GM18505 (cell line): ENCODE measurements at regions not wholly inside any gene's neighbourhood (a gene's known extent, or its start where the extent isn't known, plus 50 kb on each side); places are given as distances from the start of the nearest gene placed in this dataset.

Experiments
- ATAC-seq: cut with Tn5 transposase; IDR thresholded peaks from one replicate; pipeline ENCODE4 v1.9.1; 2021; ENCODE audit not compliant: unreplicated experiment
- POLR2A ChIP-seq: IDR thresholded peaks from 4 replicates; pipeline ENCODE4 v1.6.1; 2011; ENCODE audit warnings: borderline replicate concordance; ENCODE audit not compliant: insufficient read depth, insufficient read length; ENCODE audit errors: extremely low read depth

- ATAC-seq = no peak
- TF ChIP-seq POLR2A = no peak
These were observed 151.5 kb upstream of the RNPC3 start for GRCh38 chr1:103373991-103374390.

DNA sequence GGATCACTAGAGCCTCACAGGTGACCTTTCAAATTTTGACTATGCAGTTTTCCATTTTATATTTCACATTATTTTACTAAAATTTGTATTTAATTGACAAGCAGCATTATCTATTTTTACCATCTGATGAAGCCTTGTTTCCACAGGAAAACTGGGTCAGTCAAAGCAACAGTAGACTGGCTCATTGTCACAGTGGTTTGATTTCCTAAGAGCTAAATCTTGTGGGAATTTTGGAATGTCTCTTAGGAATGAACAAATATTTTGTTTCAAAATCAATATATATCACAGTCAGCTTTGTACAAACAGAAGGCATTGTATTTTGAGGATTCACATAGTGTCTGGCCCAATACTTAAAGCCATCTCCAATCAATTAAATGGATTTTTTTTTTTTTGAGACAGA, 152.6 kb upstream of the RNPC3 start:
- no peak for TF ChIP-seq POLR2A
- no peak for ATAC-seq

DNA sequence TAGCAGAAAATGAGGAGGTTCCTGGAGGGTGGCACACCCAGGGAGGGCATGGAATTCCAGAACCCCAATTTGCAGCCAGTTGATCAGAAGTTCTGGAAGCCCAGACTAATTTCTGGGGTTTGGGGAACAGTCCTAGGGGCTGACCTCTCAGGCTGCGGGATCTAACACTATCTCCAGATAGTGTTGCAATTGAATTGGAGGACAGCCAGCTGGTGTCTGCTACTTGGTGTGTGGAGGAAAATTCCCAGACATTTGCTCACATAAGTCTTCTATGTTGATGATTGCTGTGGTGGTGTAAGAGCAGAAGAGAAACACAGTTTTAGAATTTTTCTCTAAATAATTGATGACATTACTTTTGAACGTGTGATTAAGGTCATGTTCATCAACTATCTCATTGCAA, 154.3 kb upstream of the RNPC3 start:
- no peak for ATAC-seq
- no peak for TF ChIP-seq POLR2A

DNA sequence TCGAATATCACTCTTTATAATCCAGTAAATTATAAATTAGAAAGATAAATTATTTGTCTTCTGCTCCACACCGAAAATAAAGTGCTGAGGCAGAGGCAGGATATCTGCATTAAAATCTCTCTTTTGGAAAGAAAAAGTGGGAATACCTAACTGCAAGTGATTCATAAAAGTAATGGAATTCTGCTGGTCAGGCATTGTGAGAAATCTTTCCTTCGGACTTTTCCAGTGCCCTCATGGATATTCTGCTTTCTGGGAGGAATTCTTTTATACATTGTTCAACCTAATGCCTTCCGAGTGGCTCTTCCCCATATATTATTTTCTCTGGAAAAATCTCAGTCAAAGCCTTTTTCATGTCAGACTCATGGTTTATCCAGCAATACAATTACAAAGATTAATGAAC, 158.3 kb upstream of the RNPC3 start:
- TF ChIP-seq POLR2A = no peak
- no peak for ATAC-seq

- no peak for ATAC-seq
These were observed 159.5 kb upstream of the RNPC3 start for GRCh38 chr1:103365860-103366569.

DNA sequence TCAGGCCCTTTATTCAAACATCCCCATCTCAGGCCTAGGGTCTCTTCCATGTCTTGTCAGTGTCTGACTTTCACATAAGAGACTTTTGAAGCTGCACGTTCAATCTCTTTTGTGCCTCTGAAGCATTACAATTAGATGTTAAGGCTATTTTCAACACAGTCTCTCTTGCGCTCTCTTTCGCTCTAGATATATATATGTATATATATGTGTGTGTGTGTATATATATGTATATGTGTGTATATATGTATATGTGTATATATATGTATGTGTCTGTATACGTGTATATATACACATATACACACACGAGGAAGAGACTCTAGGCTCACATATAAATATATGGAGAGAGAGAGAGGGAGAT, 162.5 kb upstream of the RNPC3 start:
- ATAC-seq = no peak
- TF ChIP-seq POLR2A = no peak

More at GRCh38 chr1:103365860-103366569, 159.5 kb upstream of the RNPC3 start:
- no peak for TF ChIP-seq POLR2A

DNA sequence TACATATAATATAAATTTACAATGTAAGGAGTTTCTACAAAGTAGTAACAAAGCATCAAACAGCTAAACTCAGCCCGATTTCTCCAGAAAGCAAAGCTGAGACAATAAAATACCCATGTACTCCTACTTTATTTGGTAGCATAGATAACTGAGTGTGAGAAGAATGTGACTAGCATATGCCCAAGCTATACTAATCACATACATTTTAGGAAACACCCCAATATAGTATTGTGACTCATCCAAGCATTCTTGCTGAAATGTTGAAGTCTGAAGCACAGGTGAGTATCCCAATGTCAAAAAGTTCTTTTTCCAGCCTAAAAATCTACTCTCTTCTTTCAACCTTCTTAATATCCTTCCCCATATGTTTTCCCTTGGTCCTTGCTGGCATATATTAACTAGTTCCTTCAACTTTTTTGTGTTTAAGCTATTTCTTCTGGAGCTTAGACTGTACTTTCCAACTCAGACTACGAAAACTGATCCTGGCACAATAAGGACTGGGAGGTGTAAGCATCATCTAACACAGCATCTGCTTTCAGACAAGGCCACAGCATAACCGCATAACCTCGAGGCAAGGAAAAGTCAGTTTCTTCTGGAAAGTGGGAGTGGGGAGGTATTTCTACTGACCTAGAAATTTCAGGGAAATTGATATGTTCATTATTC, 163.0 kb upstream of the RNPC3 start:
- TF ChIP-seq POLR2A = no peak
- no peak for ATAC-seq

- no peak for ATAC-seq
- no peak for TF ChIP-seq POLR2A
These were observed 172.1 kb upstream of the RNPC3 start for GRCh38 chr1:103353391-103353790.

DNA sequence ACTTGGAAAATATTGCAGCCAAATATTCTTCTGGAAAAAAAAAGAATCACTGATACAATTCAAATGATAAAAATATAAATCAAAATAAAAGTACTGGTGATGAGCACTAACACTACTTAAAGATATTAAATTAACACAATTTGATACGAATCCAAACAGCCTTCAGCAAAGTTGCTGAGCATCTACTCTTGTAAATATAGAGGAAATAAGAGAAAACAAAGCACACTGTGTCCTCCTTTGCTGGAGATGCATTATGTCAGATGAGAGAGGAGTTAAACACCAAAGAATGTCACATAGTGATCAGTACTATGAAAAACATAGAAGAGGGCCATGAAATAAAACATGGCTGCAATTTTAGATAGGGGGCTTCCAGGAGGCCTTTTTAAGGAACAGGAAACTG, 177.4 kb upstream of the RNPC3 start:
- TF ChIP-seq POLR2A = no peak

DNA sequence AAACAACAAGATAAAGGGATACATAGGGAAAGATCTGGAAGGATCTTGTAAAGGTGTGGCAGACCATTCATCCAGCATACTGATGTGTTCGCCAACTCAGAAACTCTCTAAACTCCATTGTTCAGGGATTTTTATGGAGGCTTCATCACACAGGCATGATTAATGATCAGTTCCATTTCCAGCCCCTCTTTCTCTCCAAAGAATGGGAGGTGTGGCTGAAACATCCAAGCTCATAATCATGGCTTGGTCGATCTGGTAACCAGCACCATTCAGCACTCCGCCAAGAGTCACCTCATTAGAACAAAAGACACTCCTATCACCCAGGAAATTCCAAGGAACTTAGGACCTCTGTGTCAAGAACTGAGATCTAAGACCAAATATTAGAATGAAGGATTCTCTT, 180.6 kb upstream of the RNPC3 start:
- ATAC-seq = no peak
- no peak for TF ChIP-seq POLR2A

More for the DNA sequence above, 177.4 kb upstream of the RNPC3 start:
- ATAC-seq = no peak

GRCh38 chr1:103341377-103341880, 184.1 kb upstream of the RNPC3 start:
- ATAC-seq = no peak
- no peak for TF ChIP-seq POLR2A

DNA sequence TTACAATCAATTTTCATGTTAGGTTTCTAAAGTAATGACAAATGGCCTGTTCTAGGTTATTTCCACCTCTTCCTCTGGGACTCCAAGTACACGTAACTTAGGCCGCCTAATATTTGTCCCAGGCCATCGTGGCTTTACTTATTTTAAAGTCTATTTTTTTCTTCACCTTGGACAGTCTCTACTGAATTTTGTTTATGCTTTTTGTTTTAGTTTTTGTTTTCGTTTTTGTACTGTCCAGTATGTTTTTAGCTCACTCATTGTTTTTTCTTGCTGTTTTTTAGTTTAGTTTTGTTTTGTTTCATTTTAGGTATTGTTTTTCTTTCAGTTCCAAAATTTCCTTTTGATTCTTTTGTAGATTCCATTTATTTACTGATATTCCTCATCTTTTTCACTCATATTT, 187.7 kb upstream of the RNPC3 start:
- no peak for TF ChIP-seq POLR2A
- no peak for ATAC-seq

DNA sequence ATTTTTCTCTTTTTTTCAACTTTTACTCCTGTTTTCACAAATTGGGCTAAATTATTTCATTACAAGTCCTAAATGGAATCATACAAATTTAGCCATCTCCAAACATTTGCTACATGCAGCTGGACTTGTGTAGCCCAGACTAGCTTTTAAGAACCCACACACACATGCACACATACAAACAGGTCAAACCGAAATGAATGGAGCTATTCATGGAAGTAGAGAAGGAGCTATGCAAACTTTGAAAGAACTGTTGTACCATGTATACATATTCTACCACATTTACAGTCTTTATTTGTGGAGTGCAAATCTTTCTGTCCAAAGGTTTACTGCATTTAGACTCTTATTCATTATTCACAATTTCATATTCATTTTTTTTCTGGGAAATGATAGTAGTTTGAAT, 189.1 kb upstream of the RNPC3 start:
- TF ChIP-seq POLR2A = no peak
- no peak for ATAC-seq

DNA sequence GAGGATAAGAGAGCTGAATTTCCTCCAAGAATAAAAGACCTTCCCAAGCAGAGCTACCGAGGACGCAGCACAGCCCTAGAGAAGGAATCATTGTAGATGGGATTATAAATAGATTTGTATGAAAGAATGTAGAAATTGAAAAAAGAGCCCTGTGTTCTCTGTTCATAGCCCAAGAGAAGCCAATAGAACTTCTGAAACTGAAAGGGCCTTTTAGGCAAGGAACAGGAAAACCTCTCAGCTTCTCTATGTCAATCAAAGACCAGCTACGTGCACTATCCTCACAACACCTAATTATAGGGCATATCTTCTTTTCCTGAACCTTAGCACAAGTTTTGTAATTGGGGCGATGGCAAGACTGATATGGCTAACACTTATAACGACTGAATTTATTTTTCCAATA, 192.4 kb upstream of the RNPC3 start:
- ATAC-seq = peak; percentile 86
- no peak for TF ChIP-seq POLR2A
